GM23338 (cell line): ENCODE measurements at regions not wholly inside any gene's neighbourhood (a gene's known extent, or its start where the extent isn't known, plus 50 kb on each side); places are given as distances from the start of the nearest gene placed in this dataset.

Experiments used
- ATAC-seq: fragments of 200-7000 bp; cut with Tn5 transposase; 3 replicates; pipeline ENCODE4 v1.9.1; 2020
- DNase-seq: peaks from one replicate; pipeline ENCODE4 v3.0.0-alpha.2; 2015; ENCODE audit warnings: low spot score
- H2AFZ ChIP-seq: fragments of 200-600 bp; sonication (generic); 2 replicates; pipeline ENCODE4 v1.8.0; 2016; ENCODE audit warnings: antibody characterized with exemption, mild to moderate bottlenecking, moderate library complexity
- H3F3A ChIP-seq: fragments of 200-600 bp; sonication (generic); replicated peaks from 2 replicates; pipeline ENCODE4 v1.8.0; 2017; ENCODE audit warnings: antibody characterized with exemption, mixed run types, low read depth
- H3K27ac ChIP-seq: fragments of 200-600 bp; sonication (generic); 2 replicates; pipeline ENCODE4 v1.6.1; 2016; ENCODE audit warnings: low read depth
- H3K27me3 ChIP-seq: fragments of 200-600 bp; sonication (generic); 2 replicates; pipeline ENCODE4 v1.8.0; 2016; ENCODE audit warnings: mild to moderate bottlenecking, mixed run types, moderate library complexity; ENCODE audit not compliant: insufficient read depth
- H3K36me3 ChIP-seq: fragments of 200-600 bp; sonication (generic); 2 replicates; pipeline ENCODE4 v1.8.0; 2016; ENCODE audit warnings: mild to moderate bottlenecking; ENCODE audit not compliant: insufficient read depth
- H3K4me1 ChIP-seq: fragments of 200-600 bp; sonication (generic); 2 replicates; pipeline ENCODE4 v1.8.0; 2016; ENCODE audit warnings: mild to moderate bottlenecking, moderate library complexity; ENCODE audit not compliant: insufficient read depth
- H3K4me2 ChIP-seq: fragments of 200-600 bp; sonication (generic); 2 replicates; pipeline ENCODE4 v1.7.1; 2017; ENCODE audit warnings: mixed run types
- H3K4me3 ChIP-seq: fragments of 200-600 bp; sonication (generic); 2 replicates; pipeline ENCODE4 v1.6.1; 2016; ENCODE audit warnings: mixed run types
- H3K79me2 ChIP-seq: fragments of 200-600 bp; sonication (generic); replicated peaks from 2 replicates; pipeline ENCODE4 v1.8.0; 2017; ENCODE audit warnings: mild to moderate bottlenecking; ENCODE audit not compliant: insufficient read depth
- H3K9me2 ChIP-seq: fragments of 200-600 bp; sonication (generic); 2 replicates; pipeline ENCODE4 v1.8.0; 2017; ENCODE audit not compliant: insufficient read depth
- H4K20me1 ChIP-seq: fragments of 200-600 bp; sonication (generic); replicated peaks from 2 replicates; pipeline ENCODE4 v1.8.0; 2017; ENCODE audit warnings: mild to moderate bottlenecking; ENCODE audit not compliant: insufficient read depth
- H3K27ac Mint-ChIP-seq: 2 replicates; pipeline ENCODE4 v1.8.0; 2020; ENCODE audit warnings: inconsistent platforms, mild to moderate bottlenecking, moderate library complexity, mixed read lengths
- H3K27me3 Mint-ChIP-seq: 3 replicates; pipeline ENCODE4 v1.8.0; 2022; ENCODE audit warnings: low read depth, mild to moderate bottlenecking, moderate library complexity, mixed read lengths, inconsistent platforms; ENCODE audit not compliant: insufficient read depth, poor library complexity
- H3K36me3 Mint-ChIP-seq: 3 replicates; pipeline ENCODE4 v1.8.0; 2021; ENCODE audit warnings: low read depth, mild to moderate bottlenecking, inconsistent platforms, moderate library complexity, mixed read lengths
- H3K4me1 Mint-ChIP-seq: 3 replicates; pipeline ENCODE4 v1.8.0; 2020; ENCODE audit warnings: mild to moderate bottlenecking, inconsistent platforms, mixed read lengths
- H3K4me3 Mint-ChIP-seq: 3 replicates; pipeline ENCODE4 v1.8.0; 2021; ENCODE audit warnings: moderate library complexity, mild to moderate bottlenecking, inconsistent platforms, mixed read lengths
- H3K9me3 Mint-ChIP-seq: 3 replicates; pipeline ENCODE4 v1.8.0; 2020; ENCODE audit warnings: moderate library complexity, mild to moderate bottlenecking, inconsistent platforms, mixed read lengths
- CREB1 ChIP-seq: fragments of 250-450 bp; sonication (Bioruptor Pico); IDR thresholded peaks from 2 replicates; pipeline ENCODE4 v1.5.0; 2020; ENCODE audit warnings: low read depth, mild to moderate bottlenecking, moderate library complexity
- EZH2 ChIP-seq: fragments of 200-600 bp; sonication (generic); IDR thresholded peaks from one replicate; pipeline ENCODE4 v1.8.0; 2017; ENCODE audit warnings: antibody characterized with exemption, mild to moderate bottlenecking, low read depth; ENCODE audit not compliant: unreplicated experiment
- EZH2phosphoT487 ChIP-seq: fragments of 200-600 bp; sonication (generic); IDR thresholded peaks from one replicate; pipeline ENCODE4 v1.8.1; 2018; ENCODE audit warnings: antibody characterized with exemption; ENCODE audit not compliant: unreplicated experiment
- JUNB ChIP-seq: IDR thresholded peaks from one replicate; pipeline ENCODE4 v1.6.1; 2016; ENCODE audit warnings: antibody characterized with exemption; ENCODE audit not compliant: unreplicated experiment
- POLR2AphosphoS5 ChIP-seq: IDR thresholded peaks from 2 replicates; pipeline ENCODE4 v1.6.1; 2016; ENCODE audit warnings: antibody characterized with exemption, low read depth
- REST ChIP-seq: IDR thresholded peaks from one replicate; pipeline ENCODE4 v1.6.1; 2018; ENCODE audit warnings: antibody characterized with exemption; ENCODE audit not compliant: unreplicated experiment
- STAT1 ChIP-seq: IDR thresholded peaks from one replicate; pipeline ENCODE4 v1.6.1; 2016; ENCODE audit warnings: antibody characterized with exemption; ENCODE audit not compliant: unreplicated experiment
- ZNF114 ChIP-seq: fragments of 250-450 bp; sonication (Bioruptor Pico); IDR thresholded peaks from 2 replicates; pipeline ENCODE4 v1.5.0; 2020; ENCODE audit warnings: mild to moderate bottlenecking, moderate library complexity
- ZNF331 ChIP-seq: fragments of 250-450 bp; sonication (Bioruptor Pico); IDR thresholded peaks from 2 replicates; pipeline ENCODE4 v1.5.0; 2020; ENCODE audit warnings: low read depth, mild to moderate bottlenecking, moderate library complexity
- TF ChIP-seq, protein P1 (sequence below): IDR thresholded peaks from 2 replicates; pipeline ENCODE4 v1.6.1; 2016; ENCODE audit warnings: antibody characterized with exemption
- TF ChIP-seq, protein P2 (sequence below), 2 experiments: fragments of 200-600 bp in 1 of 2; sonication (generic) in 1 of 2; conservative IDR thresholded peaks; 2 replicates each; pipeline versions ENCODE4 v1.5.1 to v1.6.1; 2016 to 2017; ENCODE audit warnings: antibody characterized with exemption in 2 of 2, low read depth in 2 of 2, mild to moderate bottlenecking in 2 of 2, moderate library complexity in 1 of 2

GRCh38 chr9:115765060-115765459, 388.5 kb upstream of the PAPPA start:
- Mint-ChIP-seq H3K36me3 (no peaks in the 10 kb centered on the region), H3K27me3 (peaks cover 2% of the 10 kb centered on the region), H3K9me3 (no peaks in the 10 kb centered on the region; the same call in 2 of the 3 replicates), H3K27ac (no peak overlapping the region), H3K4me3 (no peak overlapping the region), H3K4me1 (no peaks in the 10 kb centered on the region)
- Histone ChIP-seq H3K9me2 (no peaks in the 10 kb centered on the region), H3F3A (no peaks in the 10 kb centered on the region), H3K36me3 (no peaks in the 10 kb centered on the region), H3K4me2 (no peak overlapping the region), H4K20me1 (no peaks in the 10 kb centered on the region), H3K79me2 (no peaks in the 10 kb centered on the region), H3K27ac (no peak overlapping the region), H3K4me3 (no peak overlapping the region), H3K27me3 (no peaks in the 10 kb centered on the region), H3K4me1 (no peaks in the 10 kb centered on the region), H2AFZ (no peak overlapping the region)
- ATAC-seq: no peak
- no peak for TF ChIP-seq EZH2
- no peak for DNase-seq

DNA sequence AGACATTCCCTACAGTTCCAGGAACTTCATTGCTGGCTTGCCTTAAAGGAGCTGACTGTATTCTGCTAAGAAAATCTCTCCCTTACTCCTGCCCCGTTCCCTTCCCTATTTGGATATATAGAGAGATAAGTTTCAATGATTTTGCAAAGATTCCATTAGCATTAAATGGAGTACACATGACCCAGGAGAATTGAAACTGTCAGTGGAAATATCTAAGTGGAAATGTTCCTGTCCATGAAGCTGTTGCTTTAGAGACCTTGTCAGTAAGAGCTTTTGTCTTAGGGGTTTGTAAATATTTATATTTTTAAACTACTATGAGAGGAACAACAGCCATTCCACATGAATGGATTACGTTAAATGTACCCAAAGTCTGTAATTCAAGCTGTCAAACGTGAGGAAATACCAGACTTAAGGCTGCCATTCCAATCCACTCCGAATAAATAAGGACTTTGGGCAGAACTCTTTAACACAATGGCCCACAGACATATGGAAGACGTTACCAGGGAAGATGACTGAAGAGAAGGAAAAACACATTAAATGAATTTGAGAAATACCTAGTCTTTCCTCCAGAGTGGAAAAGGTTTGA, 387.1 kb upstream of the PAPPA start:
- no peak overlapping the region for H3K27ac Mint-ChIP-seq
- H3K27me3 Mint-ChIP-seq: peaks cover 2% of the 10 kb centered on the region
- H3K9me2 ChIP-seq: no peaks in the 10 kb centered on the region
- no peak overlapping the region for H3K4me3 Mint-ChIP-seq
- H3K4me1 Mint-ChIP-seq: no peaks in the 10 kb centered on the region
- H3K4me3 ChIP-seq: no peak overlapping the region
- no peak overlapping the region for H3K27ac ChIP-seq
- H3K79me2 ChIP-seq: no peaks in the 10 kb centered on the region
- TF ChIP-seq REST: no peak
- TF ChIP-seq JUNB: no peak
- no peak for TF ChIP-seq EZH2phosphoT487
- TF ChIP-seq EZH2: no peak
- DNase-seq (no peak), ATAC-seq (no peak)
- H3K4me2 ChIP-seq: no peak overlapping the region
- H2AFZ ChIP-seq: no peak overlapping the region
- H3K27me3 ChIP-seq: no peaks in the 10 kb centered on the region
- H4K20me1 ChIP-seq: no peaks in the 10 kb centered on the region
- no peaks in the 10 kb centered on the region; the same call in 2 of the 3 replicates for H3K9me3 Mint-ChIP-seq
- no peaks in the 10 kb centered on the region for H3F3A ChIP-seq
- no peaks in the 10 kb centered on the region for H3K36me3 ChIP-seq
- H3K36me3 Mint-ChIP-seq: no peaks in the 10 kb centered on the region
- no peaks in the 10 kb centered on the region for H3K4me1 ChIP-seq

- no peaks in the 10 kb centered on the region for H3K4me1 ChIP-seq
- DNase-seq (no peak), ATAC-seq (no peak)
- H3K27ac Mint-ChIP-seq: no peak overlapping the region
- H3K9me3 Mint-ChIP-seq: no peaks in the 10 kb centered on the region
- no peak overlapping the region for H3K4me3 Mint-ChIP-seq
- H3K79me2 ChIP-seq: no peaks in the 10 kb centered on the region
- no peaks in the 10 kb centered on the region for H3K36me3 ChIP-seq
- no peaks in the 10 kb centered on the region for H3K27me3 Mint-ChIP-seq
- H3K36me3 Mint-ChIP-seq: no peaks in the 10 kb centered on the region
- H3K27ac ChIP-seq: no peak overlapping the region
- H3K4me2 ChIP-seq: no peak overlapping the region
- no peaks in the 10 kb centered on the region for H3F3A ChIP-seq
- no peaks in the 10 kb centered on the region; the same call in 2 of the 3 replicates for H3K4me1 Mint-ChIP-seq
- H3K27me3 ChIP-seq: no peaks in the 10 kb centered on the region
- no peaks in the 10 kb centered on the region for H3K9me2 ChIP-seq
- TF ChIP-seq JUNB (no peak), STAT1 (no peak), CREB1 (no peak), POLR2AphosphoS5 (no peak), ZNF331 (CRISPR knock-in tag) (no peak), ZNF114 (CRISPR knock-in tag) (no peak)
- TF ChIP-seq, protein P1, sequence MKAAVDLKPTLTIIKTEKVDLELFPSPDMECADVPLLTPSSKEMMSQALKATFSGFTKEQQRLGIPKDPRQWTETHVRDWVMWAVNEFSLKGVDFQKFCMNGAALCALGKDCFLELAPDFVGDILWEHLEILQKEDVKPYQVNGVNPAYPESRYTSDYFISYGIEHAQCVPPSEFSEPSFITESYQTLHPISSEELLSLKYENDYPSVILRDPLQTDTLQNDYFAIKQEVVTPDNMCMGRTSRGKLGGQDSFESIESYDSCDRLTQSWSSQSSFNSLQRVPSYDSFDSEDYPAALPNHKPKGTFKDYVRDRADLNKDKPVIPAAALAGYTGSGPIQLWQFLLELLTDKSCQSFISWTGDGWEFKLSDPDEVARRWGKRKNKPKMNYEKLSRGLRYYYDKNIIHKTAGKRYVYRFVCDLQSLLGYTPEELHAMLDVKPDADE: no peak
- TF ChIP-seq, protein P2, sequence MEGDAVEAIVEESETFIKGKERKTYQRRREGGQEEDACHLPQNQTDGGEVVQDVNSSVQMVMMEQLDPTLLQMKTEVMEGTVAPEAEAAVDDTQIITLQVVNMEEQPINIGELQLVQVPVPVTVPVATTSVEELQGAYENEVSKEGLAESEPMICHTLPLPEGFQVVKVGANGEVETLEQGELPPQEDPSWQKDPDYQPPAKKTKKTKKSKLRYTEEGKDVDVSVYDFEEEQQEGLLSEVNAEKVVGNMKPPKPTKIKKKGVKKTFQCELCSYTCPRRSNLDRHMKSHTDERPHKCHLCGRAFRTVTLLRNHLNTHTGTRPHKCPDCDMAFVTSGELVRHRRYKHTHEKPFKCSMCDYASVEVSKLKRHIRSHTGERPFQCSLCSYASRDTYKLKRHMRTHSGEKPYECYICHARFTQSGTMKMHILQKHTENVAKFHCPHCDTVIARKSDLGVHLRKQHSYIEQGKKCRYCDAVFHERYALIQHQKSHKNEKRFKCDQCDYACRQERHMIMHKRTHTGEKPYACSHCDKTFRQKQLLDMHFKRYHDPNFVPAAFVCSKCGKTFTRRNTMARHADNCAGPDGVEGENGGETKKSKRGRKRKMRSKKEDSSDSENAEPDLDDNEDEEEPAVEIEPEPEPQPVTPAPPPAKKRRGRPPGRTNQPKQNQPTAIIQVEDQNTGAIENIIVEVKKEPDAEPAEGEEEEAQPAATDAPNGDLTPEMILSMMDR (conservative IDR thresholded peaks at IDR 0.05; ENCODE audit: low read depth in 2 of 2): no peak
- no peaks in the 10 kb centered on the region for H4K20me1 ChIP-seq
- H2AFZ ChIP-seq: no peak overlapping the region
- H3K4me3 ChIP-seq: no peak overlapping the region
These were observed 383.1 kb upstream of the PAPPA start for GRCh38 chr9:115770521-115770920.
